GM18519 (cell line): ENCODE measurements at regions not wholly inside any gene's neighbourhood (a gene's known extent, or its start where the extent isn't known, plus 50 kb on each side); places are given as distances from the start of the nearest gene placed in this dataset.
"Not testable (repeated sequence)": the region's sequence is repeated elsewhere in the genome, so short reads cannot be mapped to it uniquely, and the experiment has no call there.

Source experiments
- ATAC-seq: cut with Tn5 transposase; IDR thresholded peaks from one replicate; pipeline ENCODE4 v1.9.1; 2021; ENCODE audit warnings: mild to moderate bottlenecking, moderate library complexity; ENCODE audit not compliant: unreplicated experiment, low FRiP score

DNA sequence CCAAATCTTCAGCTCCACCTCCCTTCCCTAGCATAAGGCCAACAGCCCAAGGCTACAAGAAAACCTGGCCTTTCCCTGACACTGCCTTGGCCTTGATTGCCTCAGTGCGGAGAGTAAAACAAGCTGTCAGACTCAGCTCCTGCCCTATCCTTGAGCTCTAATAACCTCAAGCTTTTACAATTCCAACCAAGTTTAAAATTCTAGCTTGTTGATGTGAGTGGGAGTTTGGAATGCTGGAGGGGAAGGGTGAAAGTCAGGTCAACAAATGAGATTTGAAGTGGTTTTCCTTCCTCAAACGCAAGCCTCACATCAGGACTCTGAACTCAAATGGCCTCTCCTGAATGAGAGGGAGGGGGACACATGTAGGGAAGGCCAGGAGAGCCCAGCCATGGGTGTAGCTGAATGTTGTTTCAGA, 197.0 kb upstream of the VLDLR start:
- no peak for ATAC-seq

GRCh38 chr9:2425676-2426075, 195.9 kb upstream of the VLDLR start:
- no peak for ATAC-seq

DNA sequence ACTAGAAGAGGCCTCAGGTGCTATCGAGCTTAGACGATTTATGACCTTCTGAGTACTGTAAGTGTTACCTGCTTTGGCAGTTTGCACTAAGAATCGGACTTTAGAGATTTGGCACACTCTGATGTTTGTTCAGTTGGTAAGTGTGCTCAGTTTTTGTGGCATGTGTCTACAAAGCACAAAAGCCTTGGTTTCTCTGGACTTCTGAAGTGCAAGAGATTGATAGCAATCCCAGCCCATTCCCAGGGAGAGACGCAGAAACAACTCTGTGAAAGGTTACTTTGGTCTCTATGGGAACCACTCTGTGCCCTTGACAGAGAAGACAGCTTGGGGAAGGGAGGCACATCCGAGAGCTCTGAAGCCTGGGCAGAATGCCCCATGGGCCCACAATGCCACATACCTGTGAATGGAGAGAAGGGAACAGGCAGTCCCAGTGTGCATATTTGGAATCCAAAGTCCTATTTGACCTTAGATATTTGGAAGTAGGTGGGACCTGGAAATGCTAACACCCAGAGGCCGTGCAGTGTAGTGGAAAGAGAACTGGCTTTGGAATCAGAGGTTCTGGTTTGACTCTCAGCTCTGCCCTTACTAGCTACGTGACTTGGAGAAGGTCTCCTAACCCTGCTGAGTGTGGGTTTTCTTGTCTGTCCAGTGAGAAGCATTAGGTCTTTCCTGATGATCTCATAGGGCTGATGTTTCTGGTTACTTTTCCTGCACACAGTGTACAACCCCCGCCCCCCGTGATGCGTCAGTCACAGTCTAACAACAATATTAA, 194.3 kb upstream of the VLDLR start:
- no peak for ATAC-seq

DNA sequence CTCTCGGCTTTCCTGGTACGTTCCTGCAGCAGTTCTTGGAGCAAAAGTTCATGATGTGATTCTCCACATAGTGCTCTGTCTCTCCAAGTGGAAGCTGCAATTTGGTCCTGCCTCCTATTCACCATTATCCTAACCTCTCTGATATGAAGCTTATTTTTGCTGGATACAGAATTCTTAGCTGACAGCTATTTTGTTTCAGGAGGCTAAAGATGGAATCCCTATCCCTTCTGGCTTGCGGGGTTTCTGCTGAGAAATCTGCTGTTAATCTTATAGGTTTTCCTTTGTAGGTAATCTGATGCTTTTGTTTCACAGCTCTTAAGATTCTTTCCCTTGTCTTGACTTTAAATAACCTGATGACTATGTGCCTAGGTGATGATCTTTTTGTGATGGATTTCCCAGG, 181.6 kb upstream of the VLDLR start:
- ATAC-seq, result no peak

DNA sequence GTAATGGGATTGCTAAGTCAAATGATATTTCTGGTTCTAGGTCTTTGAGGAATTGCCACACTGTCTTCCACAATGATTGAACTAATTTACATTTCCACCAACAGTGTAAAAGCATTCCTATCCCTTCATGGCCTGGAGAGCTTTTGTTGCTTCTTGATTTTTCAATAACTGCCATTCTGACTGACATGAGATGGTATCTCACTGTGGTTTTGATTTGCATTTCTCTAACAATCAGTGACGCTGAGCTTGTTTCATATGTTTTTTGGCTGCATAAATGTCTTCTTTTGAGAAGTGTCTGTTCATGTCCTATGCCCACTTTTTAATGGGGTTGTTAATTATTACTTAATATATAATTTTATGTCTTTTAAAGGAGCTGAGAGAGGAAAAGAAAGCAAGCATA, 177.7 kb upstream of the VLDLR start:
- ATAC-seq, result not testable (repeated sequence)

DNA sequence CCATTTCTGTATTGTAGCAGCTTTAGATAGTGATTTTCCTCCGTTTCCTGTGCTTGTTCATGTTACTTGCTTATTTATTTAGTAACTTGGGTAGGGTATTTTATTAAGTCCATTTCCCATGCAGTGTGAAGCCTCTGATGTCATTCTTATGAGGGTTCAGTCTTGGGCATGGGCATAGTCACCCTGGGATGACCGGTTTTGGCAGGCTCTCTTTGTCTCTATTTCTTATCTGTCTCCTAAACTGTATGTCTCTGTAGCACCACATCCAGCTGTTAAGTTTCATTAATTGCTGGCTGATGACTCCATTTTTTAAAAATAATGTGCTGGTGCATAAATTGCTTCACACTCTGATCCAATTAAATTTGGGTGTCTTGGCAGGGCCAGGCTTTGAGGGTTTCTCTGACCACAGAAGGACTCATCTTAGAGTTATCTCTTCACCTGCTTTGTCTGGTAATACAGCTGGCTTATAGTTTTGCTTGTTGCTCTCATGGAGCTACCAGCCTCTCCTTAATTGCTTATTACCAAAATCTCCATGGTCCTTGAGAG, 173.3 kb upstream of the VLDLR start:
- ATAC-seq, result no peak

DNA sequence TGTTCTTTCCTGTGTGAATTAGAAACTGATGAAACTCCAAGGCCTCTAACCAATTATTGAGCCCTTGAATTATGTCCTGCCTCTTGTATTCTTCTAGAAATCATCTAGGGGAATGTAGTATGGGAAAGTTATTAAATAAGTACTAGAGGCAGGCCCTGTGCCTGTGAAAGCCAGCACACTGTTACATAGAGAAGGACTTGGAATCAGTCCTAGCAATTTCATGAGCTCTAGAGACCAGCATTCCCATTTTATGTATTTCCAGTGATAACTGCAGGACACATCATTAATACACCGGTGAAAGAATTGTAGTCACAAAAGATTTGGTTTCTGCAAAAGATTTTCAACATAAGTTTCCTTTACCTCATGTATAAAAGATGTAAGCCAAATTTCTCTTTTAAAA, 168.5 kb upstream of the VLDLR start:
- no peak for ATAC-seq

GRCh38 chr9:2453701-2454100, 167.9 kb upstream of the VLDLR start:
- no peak for ATAC-seq

DNA sequence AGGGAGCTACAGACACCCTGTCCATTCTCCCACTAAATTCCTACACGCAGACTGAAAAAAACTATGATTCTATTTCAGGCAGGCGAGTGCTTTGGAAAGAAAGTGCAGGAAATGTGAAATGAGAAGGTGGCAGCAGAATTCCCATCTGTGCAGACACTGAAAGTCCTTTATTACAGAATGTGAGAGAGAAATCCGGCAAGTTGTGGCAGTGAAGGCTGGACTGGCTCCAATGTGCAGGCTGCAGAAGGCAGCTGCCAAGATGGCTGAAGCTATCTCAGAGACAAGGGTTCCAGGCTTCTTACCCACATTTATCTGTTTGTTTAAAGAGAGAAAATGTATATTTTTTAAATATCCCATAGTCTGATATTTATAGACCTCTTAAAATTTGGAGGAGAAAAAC, 161.8 kb upstream of the VLDLR start:
- ATAC-seq, result no peak

DNA sequence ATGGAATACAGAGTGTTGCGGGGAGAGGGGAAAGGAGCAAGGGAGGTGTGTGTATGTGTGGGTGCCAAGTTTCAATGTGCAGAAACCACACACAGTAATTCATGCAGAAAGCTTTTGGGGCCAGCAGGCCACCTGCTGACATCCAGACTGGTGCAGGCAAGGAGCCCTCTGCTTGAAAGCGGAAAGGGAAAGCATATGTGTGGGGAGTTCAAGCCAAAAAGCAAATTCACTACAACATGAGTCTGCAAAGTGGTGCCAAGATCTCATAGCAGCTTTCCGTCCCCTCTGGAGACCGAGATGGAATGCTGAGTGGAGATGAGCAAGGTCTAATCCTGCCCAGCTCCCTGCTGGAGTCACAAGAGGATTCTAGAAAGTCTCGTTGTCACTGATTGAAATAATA, 159.7 kb upstream of the VLDLR start:
- ATAC-seq, result no peak

- no peak for ATAC-seq
These were observed 157.0 kb upstream of the VLDLR start for GRCh38 chr9:2464624-2465023.

DNA sequence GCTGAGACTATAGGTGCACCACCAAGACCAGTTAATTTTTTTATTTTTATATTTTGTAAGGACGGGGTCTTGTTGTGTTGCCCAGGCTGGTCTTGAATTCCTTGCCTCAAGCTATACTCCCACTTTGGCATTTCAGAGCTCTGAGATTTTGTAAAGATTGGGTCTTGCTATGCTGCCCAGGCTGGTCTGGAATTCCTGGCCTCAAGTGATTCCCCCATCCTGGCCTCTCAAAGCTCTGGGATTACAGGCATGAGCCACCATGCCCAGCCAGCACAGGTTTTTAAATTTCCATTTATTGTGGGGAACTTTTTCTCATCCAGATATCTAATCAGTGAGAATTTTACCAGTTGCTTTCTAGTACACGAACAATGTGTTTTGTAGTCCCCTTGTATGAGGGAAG, 156.1 kb upstream of the VLDLR start:
- ATAC-seq, result no peak

DNA sequence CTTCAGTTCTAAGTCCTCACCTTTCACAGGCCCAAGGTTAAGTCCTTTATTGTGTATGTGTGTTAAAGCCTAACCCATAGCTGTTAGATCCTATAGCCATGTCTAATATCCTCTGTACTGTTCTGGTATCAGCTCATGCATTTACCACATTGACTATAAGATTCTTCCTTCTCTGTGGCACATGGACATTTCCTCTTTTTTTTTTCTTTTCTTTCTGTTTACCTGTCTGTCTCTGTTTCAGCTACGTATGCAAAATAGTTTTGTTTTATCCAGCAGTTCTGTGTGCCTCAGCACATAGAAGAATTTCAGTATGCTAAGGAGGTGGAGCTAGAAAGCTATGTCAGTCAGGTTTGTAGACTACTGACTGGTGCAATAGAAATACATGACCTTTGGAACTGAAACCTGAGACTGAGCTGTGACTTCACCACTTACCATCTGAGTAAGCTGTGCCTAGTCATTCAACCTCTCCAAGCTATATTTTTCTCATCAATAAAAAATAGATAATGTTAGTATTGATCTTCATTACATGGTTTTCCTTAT, 155.6 kb upstream of the VLDLR start:
- peak; percentile 99 for ATAC-seq

DNA sequence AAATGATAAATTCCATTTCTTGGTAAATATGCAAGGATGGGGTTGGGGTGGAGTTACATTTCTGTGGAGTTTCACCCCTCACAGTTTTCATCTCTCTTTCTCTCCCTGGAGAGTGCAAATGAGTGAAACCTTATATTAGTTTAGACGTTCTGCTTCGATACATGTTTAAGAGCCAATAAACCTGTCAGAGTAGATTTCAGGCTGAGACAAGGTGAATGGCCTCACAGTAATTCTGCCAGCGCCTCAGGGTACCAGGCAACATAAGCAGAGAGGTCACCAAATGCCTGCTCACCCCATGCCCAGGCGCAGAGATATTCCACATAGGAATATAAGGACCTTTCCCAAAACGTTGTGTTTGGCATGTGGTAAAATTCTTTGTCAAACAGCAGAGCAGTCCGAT, 154.9 kb upstream of the VLDLR start:
- no peak for ATAC-seq

GRCh38 chr9:2469681-2470221, 151.8 kb upstream of the VLDLR start:
- ATAC-seq, result no peak

GRCh38 chr9:2473681-2474080, 147.9 kb upstream of the VLDLR start:
- no peak for ATAC-seq

GRCh38 chr9:2477755-2478154, 143.8 kb upstream of the VLDLR start:
- ATAC-seq, result no peak

GRCh38 chr9:2478421-2478820, 143.2 kb upstream of the VLDLR start:
- no peak for ATAC-seq

- no peak for ATAC-seq
These were observed 142.5 kb upstream of the VLDLR start for GRCh38 chr9:2479056-2479565.

DNA sequence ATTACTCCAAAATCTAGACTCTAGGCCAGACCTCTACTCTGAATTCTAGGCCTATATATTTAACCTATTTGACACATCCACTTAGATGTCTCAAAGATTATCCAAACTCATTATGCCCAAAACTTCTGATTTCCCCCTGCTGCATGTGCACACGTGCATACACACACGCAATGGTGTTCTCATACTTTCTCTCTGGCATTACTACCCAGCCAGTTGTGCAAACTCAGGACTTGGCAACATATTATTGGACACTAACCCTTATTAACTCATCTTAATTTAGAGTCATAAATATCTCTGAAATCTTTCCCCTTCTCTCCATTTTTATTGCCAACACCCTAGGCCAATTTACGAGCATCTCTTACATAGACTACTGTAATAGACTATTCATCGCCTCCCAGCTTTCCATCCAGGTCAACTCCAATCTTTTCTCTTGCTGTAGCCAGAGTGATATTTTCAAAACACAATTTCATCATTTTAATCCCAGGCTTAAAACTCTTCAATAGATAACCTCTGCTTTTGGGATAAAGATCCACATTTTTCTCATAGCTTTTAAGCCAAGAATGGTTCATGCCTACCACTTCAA, 141.2 kb upstream of the VLDLR start:
- ATAC-seq, result no peak

DNA sequence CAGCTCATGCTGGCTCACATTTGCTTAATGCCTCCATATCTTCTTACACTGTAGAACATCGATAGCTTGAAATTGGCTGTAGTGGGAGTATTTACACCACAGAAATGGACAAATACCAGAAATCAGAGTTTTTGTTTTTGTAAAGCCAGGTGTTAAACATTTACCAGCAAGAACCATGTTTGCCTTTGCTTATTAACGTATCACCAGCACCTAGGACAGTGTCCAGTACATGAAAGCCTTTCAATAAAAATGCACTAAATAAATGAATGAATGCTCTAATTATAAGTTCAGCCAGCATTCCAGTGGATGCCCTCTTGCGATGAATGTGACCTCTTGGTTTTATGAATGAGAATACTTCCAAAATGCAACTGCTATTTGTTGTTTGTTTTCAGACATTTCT, 140.4 kb upstream of the VLDLR start:
- no peak for ATAC-seq
